ENCODE measurements at regions not wholly inside any gene's neighbourhood (a gene's known extent, or its start where the extent isn't known, plus 50 kb on each side); places are given as distances from the start of the nearest gene placed in this dataset.

DNA sequence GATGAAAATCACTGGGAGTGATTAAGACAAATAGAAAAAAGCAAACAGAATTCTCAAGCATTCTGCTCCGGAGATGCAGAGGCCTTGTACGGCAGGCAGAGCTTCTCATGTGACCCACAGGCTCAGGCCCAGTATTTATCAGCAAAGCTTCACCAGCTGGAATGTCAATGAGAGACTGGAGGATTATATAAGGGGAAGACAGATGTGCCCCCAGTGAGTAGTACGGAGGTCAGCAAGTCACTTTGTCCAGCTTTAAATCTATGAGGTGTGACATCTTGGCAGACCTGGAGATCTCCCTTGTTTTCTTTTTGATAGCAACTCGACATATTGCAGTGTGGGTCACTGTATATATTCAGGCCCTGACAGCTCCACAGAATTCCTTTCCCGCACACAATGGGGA, 106.8 kb downstream of the HHIPL2 start:
- RAD21 ChIA-PET (ENCODE audit: low non-redundant PET in 1 of 2, low total read pairs in 2 of 2, uncharacterized antibody in 2 of 2, unreplicated experiment in 2 of 2), result no interaction called here
- ATAC-seq, result no peak

More for the DNA sequence above, 106.8 kb downstream of the HHIPL2 start:
- H4K20me1 ChIP-seq (ENCODE audit: insufficient read depth), result no peaks in the 10 kb centered on the region
- no peak overlapping the region for H3K9ac ChIP-seq (ENCODE audit: low read length)
- intact Hi-C loops (cut with micrococcal nuclease), result no loop called here
- H3K27me3 ChIP-seq (ENCODE audit: insufficient read depth, low read length), result no peaks in the 10 kb centered on the region; the same call in 1 of the 2 replicates
- DNase-seq (ENCODE audit: low read depth, low spot score), result no peak
- H3K4me1 ChIP-seq (ENCODE audit: control insufficient read depth in 1 of 2, insufficient read depth in 2 of 2, low read length in 2 of 2), result no peaks in the 10 kb centered on the region
- ChIA-PET POLR2A (no interaction called here), CTCF (no interaction called here)
- TF ChIP-seq POLR2A (IDR thresholded peaks at IDR 0.05; ENCODE audit: borderline replicate concordance, extremely low read depth, insufficient read depth, insufficient read length) (no peak), ELF1 (IDR thresholded peaks at IDR 0.05; ENCODE audit: borderline replicate concordance, low read depth) (no peak), YY1 (IDR thresholded peaks at IDR 0.05; ENCODE audit: extremely low read depth, insufficient replicate concordance, low read depth, low read length) (no peak), POLR2AphosphoS5 (IDR thresholded peaks at IDR 0.05; ENCODE audit: low read depth, low read length) (no peak), FOSL1 (IDR thresholded peaks at IDR 0.05; ENCODE audit: low read depth) (no peak), EZH2 (IDR thresholded peaks at IDR 0.05) (no peak), ZFX (IDR thresholded peaks at IDR 0.05) (no peak), SIN3A (IDR thresholded peaks at IDR 0.05; ENCODE audit: low read depth) (no peak), CBX3 (IDR thresholded peaks at IDR 0.05; ENCODE audit: low read depth) (no peak), EGR1 (IDR thresholded peaks at IDR 0.05; ENCODE audit: low read depth) (no peak), RAD21 (IDR thresholded peaks at IDR 0.05; ENCODE audit: low read depth) (no peak), SRF (IDR thresholded peaks at IDR 0.05; ENCODE audit: low read depth) (no peak)
- TF ChIP-seq, protein P1, sequence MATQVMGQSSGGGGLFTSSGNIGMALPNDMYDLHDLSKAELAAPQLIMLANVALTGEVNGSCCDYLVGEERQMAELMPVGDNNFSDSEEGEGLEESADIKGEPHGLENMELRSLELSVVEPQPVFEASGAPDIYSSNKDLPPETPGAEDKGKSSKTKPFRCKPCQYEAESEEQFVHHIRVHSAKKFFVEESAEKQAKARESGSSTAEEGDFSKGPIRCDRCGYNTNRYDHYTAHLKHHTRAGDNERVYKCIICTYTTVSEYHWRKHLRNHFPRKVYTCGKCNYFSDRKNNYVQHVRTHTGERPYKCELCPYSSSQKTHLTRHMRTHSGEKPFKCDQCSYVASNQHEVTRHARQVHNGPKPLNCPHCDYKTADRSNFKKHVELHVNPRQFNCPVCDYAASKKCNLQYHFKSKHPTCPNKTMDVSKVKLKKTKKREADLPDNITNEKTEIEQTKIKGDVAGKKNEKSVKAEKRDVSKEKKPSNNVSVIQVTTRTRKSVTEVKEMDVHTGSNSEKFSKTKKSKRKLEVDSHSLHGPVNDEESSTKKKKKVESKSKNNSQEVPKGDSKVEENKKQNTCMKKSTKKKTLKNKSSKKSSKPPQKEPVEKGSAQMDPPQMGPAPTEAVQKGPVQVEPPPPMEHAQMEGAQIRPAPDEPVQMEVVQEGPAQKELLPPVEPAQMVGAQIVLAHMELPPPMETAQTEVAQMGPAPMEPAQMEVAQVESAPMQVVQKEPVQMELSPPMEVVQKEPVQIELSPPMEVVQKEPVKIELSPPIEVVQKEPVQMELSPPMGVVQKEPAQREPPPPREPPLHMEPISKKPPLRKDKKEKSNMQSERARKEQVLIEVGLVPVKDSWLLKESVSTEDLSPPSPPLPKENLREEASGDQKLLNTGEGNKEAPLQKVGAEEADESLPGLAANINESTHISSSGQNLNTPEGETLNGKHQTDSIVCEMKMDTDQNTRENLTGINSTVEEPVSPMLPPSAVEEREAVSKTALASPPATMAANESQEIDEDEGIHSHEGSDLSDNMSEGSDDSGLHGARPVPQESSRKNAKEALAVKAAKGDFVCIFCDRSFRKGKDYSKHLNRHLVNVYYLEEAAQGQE (IDR thresholded peaks at IDR 0.05; ENCODE audit: low read depth), result no peak
- H3K4me3 ChIP-seq (replicated peaks in 1 of 2; ENCODE audit: low read depth in 1 of 2, low read length in 2 of 2), result no peak overlapping the region
- no peak overlapping the region for H3K27ac ChIP-seq (ENCODE audit: low read depth, low read length)
- no peaks in the 10 kb centered on the region for H3K36me3 ChIP-seq (ENCODE audit: control insufficient read depth in 1 of 2, insufficient read depth in 2 of 2, low read length in 2 of 2)
- H3K9me2 ChIP-seq (ENCODE audit: insufficient read depth), result no peaks in the 10 kb centered on the region
- H3K79me2 ChIP-seq (ENCODE audit: insufficient read depth, low read length), result no peaks in the 10 kb centered on the region
- H2AFZ ChIP-seq (ENCODE audit: low read depth, low read length, poor library complexity, severe bottlenecking), result no peak overlapping the region
- no TSS peak for BruUV-seq (replicated peaks)
- no peak overlapping the region for H3K4me2 ChIP-seq (ENCODE audit: low read length)
- no peaks in the 10 kb centered on the region for H3K9me3 ChIP-seq (ENCODE audit: control insufficient read depth in 1 of 2, insufficient read depth in 1 of 2, low read depth in 1 of 2, low read length in 2 of 2)

Data from HCT116 (cell line).